Testis (tissue), 2 donors: ENCODE measurements at regions not wholly inside any gene's neighbourhood (a gene's known extent, or its start where the extent isn't known, plus 50 kb on each side); places are given as distances from the start of the nearest gene placed in this dataset.
"Not testable (repeated sequence)": the region's sequence is repeated elsewhere in the genome, so short reads cannot be mapped to it uniquely, and the experiment has no call there.

Experiments
- DNase-seq: peaks from one replicate; pipeline ENCODE4 v3.0.0-alpha.2; 2019
- H3K27ac ChIP-seq, 2 donors: fragments of 200-600 bp; sonication (generic); one replicate each; pipeline ENCODE4 v1.5.1; 2019
- H3K27me3 ChIP-seq: fragments of 200-600 bp; sonication (generic); one replicate; pipeline ENCODE4 v1.5.1; 2019
- H3K36me3 ChIP-seq: fragments of 200-600 bp; sonication (generic); one replicate; pipeline ENCODE4 v1.5.1; 2017; ENCODE audit warnings: low read depth; ENCODE audit errors: missing control alignments
- H3K4me1 ChIP-seq: fragments of 200-600 bp; sonication (generic); one replicate; pipeline ENCODE4 v1.5.1; 2019
- H3K4me3 ChIP-seq, 2 donors: fragments of 200-600 bp; sonication (generic); one replicate each; pipeline ENCODE4 v1.5.1; 2017 to 2019
- H3K9me3 ChIP-seq: fragments of 200-600 bp; sonication (generic); one replicate; pipeline ENCODE4 v1.5.1; 2017
- POLR2A ChIP-seq: fragments of 450-650 bp; IDR thresholded peaks from one replicate; pipeline ENCODE4 v1.6.1; 2017; ENCODE audit warnings: antibody characterized with exemption, mild to moderate bottlenecking, moderate library complexity
- WGBS, 2 donors: methylation state at CpG; one replicate each; pipeline ENCODE4 v1.1.5; 2018; 5-methylcytosine and 5-hydroxymethylcytosine counted together
- intact Hi-C: fragments of 100-400 bp; cut with DNase I; formaldehyde crosslinking; loops from one replicate; pipeline ENCODE4 v1.15.1; 2023; ENCODE audit warnings: low total_unique reads
- TF ChIP-seq, protein P1 (sequence below), 3 experiments: fragments of 450-650 bp in 2 of 3; fragments of 200-600 bp in 1 of 3; sonication (generic) in 1 of 3; IDR thresholded peaks; one replicate each; pipeline ENCODE4 v1.5.1; 2016 to 2019; ENCODE audit warnings: antibody characterized with exemption in 3 of 3, mild to moderate bottlenecking in 2 of 3, moderate library complexity in 1 of 3

DNA sequence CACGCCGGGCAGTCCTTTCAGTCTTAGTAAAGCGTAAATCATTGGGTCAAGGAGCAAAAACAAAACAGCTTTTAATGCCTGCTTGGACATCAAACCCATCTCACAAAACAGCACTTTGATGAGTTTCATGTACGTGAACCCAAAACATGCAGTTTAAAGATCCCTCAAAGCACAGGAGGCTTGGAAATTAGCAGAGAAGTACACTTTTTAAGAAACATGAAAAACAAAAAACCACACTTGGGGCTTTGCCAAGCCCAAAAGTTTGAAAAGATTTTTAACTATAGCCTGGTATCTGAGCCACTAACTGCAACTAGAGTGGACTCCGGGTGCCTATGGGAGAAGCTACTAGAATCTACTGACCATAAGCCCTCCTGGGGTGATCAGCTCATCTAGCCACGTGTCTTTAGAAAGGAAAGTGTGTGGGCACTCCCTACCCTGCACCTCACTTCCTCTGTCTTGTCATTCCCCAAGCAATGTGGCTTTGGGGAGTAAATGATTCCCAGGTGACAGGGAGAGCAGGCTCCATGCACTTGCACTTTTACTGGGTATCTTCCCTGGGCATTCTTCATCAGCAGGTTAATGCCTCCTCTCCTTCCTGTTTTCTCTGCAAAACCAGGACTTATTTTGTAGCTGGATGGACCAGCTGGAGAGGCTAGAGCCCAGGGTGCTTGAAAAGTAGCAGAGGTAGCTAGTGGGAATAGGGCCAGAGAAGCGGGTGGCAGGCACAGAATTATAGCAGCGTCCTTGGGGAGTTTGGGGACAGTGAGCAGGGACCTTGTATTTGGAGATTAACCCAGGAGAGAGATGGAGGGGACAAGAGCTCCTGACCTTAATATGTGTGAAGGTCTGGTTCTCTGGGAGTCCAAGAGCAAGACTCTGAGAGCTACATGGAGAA, 339.3 kb downstream of the BCL11B start:
- H3K4me1 ChIP-seq, result no peaks in the 10 kb centered on the region
- H3K9me3 ChIP-seq, result no peaks in the 10 kb centered on the region
- TF ChIP-seq, protein P1, sequence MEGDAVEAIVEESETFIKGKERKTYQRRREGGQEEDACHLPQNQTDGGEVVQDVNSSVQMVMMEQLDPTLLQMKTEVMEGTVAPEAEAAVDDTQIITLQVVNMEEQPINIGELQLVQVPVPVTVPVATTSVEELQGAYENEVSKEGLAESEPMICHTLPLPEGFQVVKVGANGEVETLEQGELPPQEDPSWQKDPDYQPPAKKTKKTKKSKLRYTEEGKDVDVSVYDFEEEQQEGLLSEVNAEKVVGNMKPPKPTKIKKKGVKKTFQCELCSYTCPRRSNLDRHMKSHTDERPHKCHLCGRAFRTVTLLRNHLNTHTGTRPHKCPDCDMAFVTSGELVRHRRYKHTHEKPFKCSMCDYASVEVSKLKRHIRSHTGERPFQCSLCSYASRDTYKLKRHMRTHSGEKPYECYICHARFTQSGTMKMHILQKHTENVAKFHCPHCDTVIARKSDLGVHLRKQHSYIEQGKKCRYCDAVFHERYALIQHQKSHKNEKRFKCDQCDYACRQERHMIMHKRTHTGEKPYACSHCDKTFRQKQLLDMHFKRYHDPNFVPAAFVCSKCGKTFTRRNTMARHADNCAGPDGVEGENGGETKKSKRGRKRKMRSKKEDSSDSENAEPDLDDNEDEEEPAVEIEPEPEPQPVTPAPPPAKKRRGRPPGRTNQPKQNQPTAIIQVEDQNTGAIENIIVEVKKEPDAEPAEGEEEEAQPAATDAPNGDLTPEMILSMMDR (IDR thresholded peaks at IDR 0.05), result no peak
- no peak for TF ChIP-seq POLR2A
- H3K27me3 ChIP-seq, result no peaks in the 10 kb centered on the region
- no peak overlapping the region for H3K4me3 ChIP-seq
- H3K36me3 ChIP-seq, result no peaks in the 10 kb centered on the region
- WGBS, 2 donors, result 78 to 85% methylated on average over 8 of the region's 8 CpGs
- intact Hi-C loops, result no loop called here
- H3K27ac ChIP-seq, result no peak overlapping the region
- DNase-seq, result no peak

DNA sequence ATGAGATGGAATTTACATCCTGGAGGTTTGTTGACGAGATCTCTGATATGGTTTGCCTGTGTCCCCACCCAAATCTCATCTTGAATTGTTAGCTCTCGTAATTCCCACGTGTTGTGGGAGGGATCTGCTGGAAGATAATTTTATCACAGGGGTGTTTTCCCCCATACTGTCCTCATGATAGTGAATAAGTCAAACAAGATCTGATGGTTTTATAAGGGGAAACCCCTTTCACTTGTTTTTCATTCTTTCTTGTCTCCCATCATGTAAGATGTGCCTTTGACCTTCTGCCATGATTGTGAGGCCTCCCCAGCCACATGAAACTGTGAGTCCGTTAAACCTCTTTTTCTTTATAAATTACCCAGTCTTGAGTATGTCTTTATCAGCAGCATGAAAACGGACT, 337.4 kb downstream of the BCL11B start:
- DNase-seq, H3K4me3 ChIP-seq, H3K27ac ChIP-seq, H3K27me3 ChIP-seq, H3K36me3 ChIP-seq, H3K4me1 ChIP-seq, H3K9me3 ChIP-seq, intact Hi-C loops: not testable (repeated sequence)
- WGBS, 2 donors, result 89 to 93% methylated on average over 5 of the region's 5 CpGs

DNA sequence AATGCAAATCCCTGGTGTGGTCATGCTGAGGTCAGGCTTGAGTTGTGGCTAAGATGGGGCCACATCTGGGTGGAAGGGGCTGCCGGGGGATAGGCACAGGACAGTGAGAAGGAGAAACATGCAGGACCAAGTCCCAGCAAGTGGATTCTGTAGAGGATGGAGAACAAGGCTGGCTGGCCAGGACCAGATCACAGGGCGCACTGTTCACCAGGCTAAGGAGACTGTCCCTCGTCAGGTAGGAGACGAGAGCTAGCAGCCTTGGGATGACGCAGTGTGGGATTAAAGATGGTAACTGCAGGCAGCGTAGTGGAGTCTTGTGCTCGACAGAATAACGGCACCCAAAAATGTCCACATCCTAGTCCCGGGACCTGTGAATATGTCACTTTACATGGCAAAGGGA, 336.1 kb downstream of the BCL11B start:
- no peak for DNase-seq
- WGBS, 2 donors, result 96% methylated on average over 9 of the region's 9 CpGs
- Histone ChIP-seq H3K36me3 (no peaks in the 10 kb centered on the region), H3K27me3 (no peaks in the 10 kb centered on the region), H3K9me3 (no peaks in the 10 kb centered on the region), H3K4me3 (no peak overlapping the region), H3K4me1 (no peaks in the 10 kb centered on the region), H3K27ac (no peak overlapping the region)
- intact Hi-C loops, result no loop called here
- TF ChIP-seq POLR2A, result no peak
- TF ChIP-seq, protein P1 (IDR thresholded peaks at IDR 0.05), result no peak

DNA sequence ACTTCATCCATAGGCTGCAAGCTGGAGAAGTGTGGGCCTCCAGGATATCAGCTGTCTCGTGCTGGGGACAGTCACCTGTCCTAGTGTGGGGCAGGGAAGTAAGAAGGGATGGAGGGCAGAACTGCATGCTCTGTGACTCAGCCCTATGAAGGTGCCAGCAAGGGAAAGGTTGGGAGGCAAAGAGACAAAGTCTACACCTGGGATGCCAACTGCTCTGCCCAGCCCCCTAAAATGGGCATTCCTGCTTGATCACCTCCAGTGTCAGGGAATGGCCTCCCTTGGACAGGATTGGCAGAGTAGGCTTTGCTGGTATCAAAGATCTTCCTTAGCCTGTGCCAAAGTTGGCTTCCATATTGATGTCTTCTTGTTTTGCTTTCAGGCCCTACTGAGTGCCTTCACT, 335.0 kb downstream of the BCL11B start:
- intact Hi-C loops, result no loop called here
- Histone ChIP-seq H3K4me3 (no peak overlapping the region), H3K4me1 (no peaks in the 10 kb centered on the region), H3K27ac (no peak overlapping the region), H3K27me3 (no peaks in the 10 kb centered on the region), H3K36me3 (no peaks in the 10 kb centered on the region), H3K9me3 (no peaks in the 10 kb centered on the region)
- 92 to 100% methylated on average over 1 of the region's 1 CpG for WGBS, 2 donors
- no peak for DNase-seq
- TF ChIP-seq POLR2A, result no peak
- TF ChIP-seq, protein P1 (IDR thresholded peaks at IDR 0.05), result no peak

DNA sequence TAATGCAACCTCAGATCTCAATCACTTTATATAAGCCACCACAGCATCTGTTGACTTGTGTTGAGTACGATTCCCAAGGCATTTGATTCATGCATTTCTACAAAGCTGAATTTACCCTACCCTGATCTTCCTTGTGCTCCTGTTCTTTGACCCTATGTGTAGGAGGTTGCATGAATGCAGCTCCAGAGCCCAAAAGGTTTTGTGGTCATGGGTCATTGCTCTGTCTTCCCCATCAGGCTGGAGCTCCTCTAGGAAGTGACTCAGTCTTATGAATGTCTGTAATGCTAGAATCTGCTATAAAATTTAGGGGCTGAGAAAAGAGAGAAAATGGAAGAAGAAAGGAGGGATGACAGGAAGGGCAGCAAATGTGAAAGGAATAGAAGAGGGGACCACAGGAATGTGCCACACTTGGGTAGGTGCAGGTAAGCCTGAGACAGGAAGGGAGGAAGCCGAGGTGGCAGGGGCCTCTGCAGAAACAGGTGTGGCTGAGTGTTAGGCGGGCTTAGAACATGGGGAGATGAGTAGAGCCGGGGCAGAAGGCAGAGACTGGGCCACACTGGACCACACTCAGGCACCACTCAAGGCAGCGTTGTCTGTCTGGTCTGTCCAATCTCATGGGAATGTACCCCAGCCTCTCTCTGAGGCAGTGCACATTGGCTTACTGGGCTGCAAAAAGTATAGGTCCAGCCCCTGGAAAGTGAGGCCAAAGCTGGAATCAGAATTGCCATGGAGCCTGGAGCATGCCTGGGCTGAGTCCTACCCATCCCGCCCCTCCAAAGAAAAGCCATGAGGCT, 334.1 kb downstream of the BCL11B start:
- 93 to 97% methylated on average over 6 of the region's 6 CpGs for whole genome bisulfite sequencing, 2 donors
- no peaks in the 10 kb centered on the region for H3K36me3 ChIP-seq
- TF ChIP-seq, protein P1 (IDR thresholded peaks at IDR 0.05), result no peak
- no peak for TF ChIP-seq POLR2A
- intact Hi-C loops, result no loop called here
- no peaks in the 10 kb centered on the region for H3K4me1 ChIP-seq
- no peak overlapping the region for H3K27ac ChIP-seq
- H3K27me3 ChIP-seq, result no peaks in the 10 kb centered on the region
- H3K9me3 ChIP-seq, result no peaks in the 10 kb centered on the region
- H3K4me3 ChIP-seq, result no peak overlapping the region
- no peak for DNase-seq
